NT2/D1 (cell line): ENCODE measurements at regions not wholly inside any gene's neighbourhood (a gene's known extent, or its start where the extent isn't known, plus 50 kb on each side); places are given as distances from the start of the nearest gene placed in this dataset.

ENCODE experiments used
- SUZ12 ChIP-seq: IDR thresholded peaks from 2 replicates; pipeline ENCODE4 v1.6.1; 2011; ENCODE audit not compliant: insufficient read length, insufficient read depth; ENCODE audit errors: extremely low read depth
- YY1 ChIP-seq: IDR thresholded peaks from 2 replicates; pipeline ENCODE4 v1.6.1; 2011; ENCODE audit not compliant: insufficient read length, insufficient read depth

DNA sequence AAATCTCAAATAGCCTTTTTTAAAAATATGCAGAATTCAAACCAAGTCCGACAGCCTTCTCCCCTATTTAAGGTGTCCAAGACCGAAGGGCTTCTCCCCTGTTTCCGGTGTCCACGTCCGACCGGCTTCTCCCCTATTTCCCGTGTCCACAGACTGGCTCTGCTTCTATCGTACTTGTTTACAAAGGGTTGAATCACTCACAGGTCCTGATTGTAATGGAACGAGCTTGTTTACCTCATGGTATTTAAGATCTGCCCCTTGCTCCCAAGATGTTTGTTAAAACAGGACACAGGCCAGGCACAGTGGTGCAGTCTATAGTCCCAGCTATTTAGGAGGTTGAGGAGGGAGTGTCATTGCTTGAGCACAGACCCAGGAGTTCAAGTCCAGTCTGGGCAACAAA lies 90.4 kb upstream of the ROBO2 start:
- TF ChIP-seq YY1: no peak
- no peak for TF ChIP-seq SUZ12
